Muscle of leg (tissue), 3 donors: ENCODE measurements at regions not wholly inside any gene's neighbourhood (a gene's known extent, or its start where the extent isn't known, plus 50 kb on each side); places are given as distances from the start of the nearest gene placed in this dataset.
A peak's percentile ranks its signal among the peaks of the same experiment; 100 is the strongest.

Source experiments
- DNase-seq: peaks from one replicate; pipeline ENCODE4 v3.0.0; 2013
- H3K27ac ChIP-seq: one replicate; pipeline ENCODE4 v1.5.1; 2013; ENCODE audit warnings: mild to moderate bottlenecking, low read length, control low read depth
- H3K27me3 ChIP-seq: one replicate; pipeline ENCODE4 v1.6.1; 2013; ENCODE audit warnings: low read length; ENCODE audit not compliant: control insufficient read depth, insufficient read depth
- H3K36me3 ChIP-seq: one replicate; pipeline ENCODE4 v1.6.1; 2013; ENCODE audit warnings: low read length; ENCODE audit not compliant: control insufficient read depth, insufficient read depth
- H3K4me1 ChIP-seq: one replicate; pipeline ENCODE4 v1.6.1; 2013; ENCODE audit warnings: low read length; ENCODE audit not compliant: control insufficient read depth, insufficient read depth
- H3K4me3 ChIP-seq: one replicate; pipeline ENCODE4 v1.5.1; 2013; ENCODE audit warnings: low read length, control low read depth
- H3K9me3 ChIP-seq: replicated peaks from 2 replicates; pipeline ENCODE4 v1.6.1; 2013; ENCODE audit warnings: low read depth, low read length; ENCODE audit not compliant: control insufficient read depth
- WGBS: methylation state at CpG from one replicate; pipeline ENCODE4 v1.1.5; 2013; ENCODE audit warnings: missing lambda C conversion rate; ENCODE audit not compliant: insufficient coverage; 5-methylcytosine and 5-hydroxymethylcytosine counted together

- peak; percentile 29 for DNase-seq
- no CpG with 5 or more reads among the region's 3 CpGs for WGBS
These were observed 430.9 kb downstream of the C4orf33 start for GRCh38 chr4:129526812-129527211.

GRCh38 chr4:129531253-129531652, 435.3 kb downstream of the C4orf33 start:
- Histone ChIP-seq H3K9me3 (no peaks in the 10 kb centered on the region), H3K27ac (no peak overlapping the region), H3K4me3 (no peak overlapping the region), H3K4me1 (no peaks in the 10 kb centered on the region), H3K27me3 (no peaks in the 10 kb centered on the region), H3K36me3 (no peaks in the 10 kb centered on the region)
- no peak for DNase-seq
- no CpG with 5 or more reads among the region's 5 CpGs for WGBS

More at GRCh38 chr4:129526812-129527211, 430.9 kb downstream of the C4orf33 start:
- no peak overlapping the region for H3K27ac ChIP-seq
- no peaks in the 10 kb centered on the region for H3K27me3 ChIP-seq
- no peaks in the 10 kb centered on the region for H3K4me1 ChIP-seq
- no peak overlapping the region for H3K4me3 ChIP-seq
- no peaks in the 10 kb centered on the region for H3K36me3 ChIP-seq
- no peaks in the 10 kb centered on the region for H3K9me3 ChIP-seq

GRCh38 chr4:129532573-129532972, 436.6 kb downstream of the C4orf33 start:
- Histone ChIP-seq H3K4me3 (no peak overlapping the region), H3K36me3 (no peaks in the 10 kb centered on the region), H3K27ac (no peak overlapping the region), H3K9me3 (no peaks in the 10 kb centered on the region), H3K4me1 (no peaks in the 10 kb centered on the region), H3K27me3 (no peaks in the 10 kb centered on the region)
- no CpG with 5 or more reads among the region's 1 CpG for WGBS
- peak; percentile 2 for DNase-seq

- no peaks in the 10 kb centered on the region for H3K9me3 ChIP-seq
These were observed 447.3 kb downstream of the C4orf33 start for GRCh38 chr4:129543299-129543698.

GRCh38 chr4:129545599-129546278, 449.8 kb downstream of the C4orf33 start:
- H3K36me3 ChIP-seq, result no peaks in the 10 kb centered on the region
- DNase-seq, result peak; percentile 65
- H3K27ac ChIP-seq, result peak overlapping the region; percentile 32
- no peaks in the 10 kb centered on the region for H3K27me3 ChIP-seq
- H3K9me3 ChIP-seq, result no peaks in the 10 kb centered on the region
- WGBS, result 50% methylated on average over 2 of the region's 5 CpGs
- H3K4me1 ChIP-seq, result no peaks in the 10 kb centered on the region
- no peak overlapping the region for H3K4me3 ChIP-seq

More at GRCh38 chr4:129543299-129543698, 447.3 kb downstream of the C4orf33 start:
- Histone ChIP-seq H3K4me1 (no peaks in the 10 kb centered on the region), H3K36me3 (no peaks in the 10 kb centered on the region), H3K27ac (no peak overlapping the region), H3K4me3 (no peak overlapping the region), H3K27me3 (no peaks in the 10 kb centered on the region)
- no peak for DNase-seq

- Histone ChIP-seq H3K4me1 (no peaks in the 10 kb centered on the region), H3K27me3 (no peaks in the 10 kb centered on the region), H3K4me3 (no peak overlapping the region), H3K9me3 (no peaks in the 10 kb centered on the region), H3K27ac (no peak overlapping the region), H3K36me3 (no peaks in the 10 kb centered on the region)
- DNase-seq, result no peak
- no CpG with 5 or more reads among the region's 1 CpG for WGBS
These were observed 450.6 kb downstream of the C4orf33 start for GRCh38 chr4:129546531-129546930.

- no peak for DNase-seq
- H3K4me3 ChIP-seq, result no peak overlapping the region
- no peaks in the 10 kb centered on the region for H3K27me3 ChIP-seq
- H3K9me3 ChIP-seq, result no peaks in the 10 kb centered on the region
- H3K4me1 ChIP-seq, result no peaks in the 10 kb centered on the region
- no CpG with 5 or more reads among the region's 1 CpG for WGBS
- no peaks in the 10 kb centered on the region for H3K36me3 ChIP-seq
- H3K27ac ChIP-seq, result no peak overlapping the region
These were observed 454.4 kb downstream of the C4orf33 start for GRCh38 chr4:129550281-129550785.

GRCh38 chr4:129561280-129561679, 465.3 kb downstream of the C4orf33 start:
- H3K9me3 ChIP-seq, result no peaks in the 10 kb centered on the region
- H3K4me3 ChIP-seq, result no peak overlapping the region
- no peak for DNase-seq
- no peaks in the 10 kb centered on the region for H3K36me3 ChIP-seq
- H3K27ac ChIP-seq, result no peak overlapping the region
- no peaks in the 10 kb centered on the region for H3K27me3 ChIP-seq
- no CpG with 5 or more reads among the region's 1 CpG for WGBS
- no peaks in the 10 kb centered on the region for H3K4me1 ChIP-seq

GRCh38 chr4:129561886-129562671, 466.1 kb downstream of the C4orf33 start:
- H3K4me3 ChIP-seq, result no peak overlapping the region
- no peaks in the 10 kb centered on the region for H3K36me3 ChIP-seq
- H3K4me1 ChIP-seq, result no peaks in the 10 kb centered on the region
- H3K27ac ChIP-seq, result no peak overlapping the region
- H3K27me3 ChIP-seq, result no peaks in the 10 kb centered on the region
- no CpG with 5 or more reads among the region's 2 CpGs for WGBS
- no peak for DNase-seq
- no peaks in the 10 kb centered on the region for H3K9me3 ChIP-seq

- Histone ChIP-seq H3K4me1 (no peaks in the 10 kb centered on the region), H3K27me3 (no peaks in the 10 kb centered on the region), H3K36me3 (no peaks in the 10 kb centered on the region), H3K9me3 (no peaks in the 10 kb centered on the region), H3K27ac (no peak overlapping the region), H3K4me3 (no peak overlapping the region)
- 89% methylated on average over 1 of the region's 2 CpGs for WGBS
- DNase-seq, result no peak
These were observed 469.3 kb downstream of the C4orf33 start for GRCh38 chr4:129565214-129565613.
